ENCODE measurements at regions not wholly inside any gene's neighbourhood (a gene's known extent, or its start where the extent isn't known, plus 50 kb on each side); places are given as distances from the start of the nearest gene placed in this dataset.

DNA sequence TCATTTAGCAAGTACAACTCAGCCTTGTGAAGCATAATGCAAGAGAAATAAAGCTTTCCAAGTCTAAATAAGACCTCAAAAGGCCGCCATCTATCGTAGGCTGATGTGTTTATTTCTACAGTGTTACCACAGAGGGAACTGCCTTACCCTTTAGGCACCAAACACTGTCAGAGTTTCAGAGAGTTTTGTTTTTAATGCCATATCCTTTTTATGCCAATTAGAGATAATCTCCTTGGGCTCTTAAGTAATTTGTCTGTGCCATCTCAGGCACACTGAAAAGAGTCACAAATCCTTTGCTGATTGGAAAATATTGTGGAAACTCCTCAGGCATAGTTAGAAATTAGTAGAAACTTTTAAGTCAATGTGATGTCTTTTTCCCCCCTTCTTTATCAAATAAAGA lies 797.1 kb downstream of the SLC4A3 start:
- no peak for DNase-seq (ENCODE audit: extremely low read depth, low read depth)
- no peak overlapping the region for H3K4me3 ChIP-seq (replicated peaks; ENCODE audit: low read depth, low read length)
- TF ChIP-seq, protein P1, sequence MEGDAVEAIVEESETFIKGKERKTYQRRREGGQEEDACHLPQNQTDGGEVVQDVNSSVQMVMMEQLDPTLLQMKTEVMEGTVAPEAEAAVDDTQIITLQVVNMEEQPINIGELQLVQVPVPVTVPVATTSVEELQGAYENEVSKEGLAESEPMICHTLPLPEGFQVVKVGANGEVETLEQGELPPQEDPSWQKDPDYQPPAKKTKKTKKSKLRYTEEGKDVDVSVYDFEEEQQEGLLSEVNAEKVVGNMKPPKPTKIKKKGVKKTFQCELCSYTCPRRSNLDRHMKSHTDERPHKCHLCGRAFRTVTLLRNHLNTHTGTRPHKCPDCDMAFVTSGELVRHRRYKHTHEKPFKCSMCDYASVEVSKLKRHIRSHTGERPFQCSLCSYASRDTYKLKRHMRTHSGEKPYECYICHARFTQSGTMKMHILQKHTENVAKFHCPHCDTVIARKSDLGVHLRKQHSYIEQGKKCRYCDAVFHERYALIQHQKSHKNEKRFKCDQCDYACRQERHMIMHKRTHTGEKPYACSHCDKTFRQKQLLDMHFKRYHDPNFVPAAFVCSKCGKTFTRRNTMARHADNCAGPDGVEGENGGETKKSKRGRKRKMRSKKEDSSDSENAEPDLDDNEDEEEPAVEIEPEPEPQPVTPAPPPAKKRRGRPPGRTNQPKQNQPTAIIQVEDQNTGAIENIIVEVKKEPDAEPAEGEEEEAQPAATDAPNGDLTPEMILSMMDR (IDR thresholded peaks at IDR 0.05; ENCODE audit: low read depth, low read length, missing control alignments): no peak

DNA sequence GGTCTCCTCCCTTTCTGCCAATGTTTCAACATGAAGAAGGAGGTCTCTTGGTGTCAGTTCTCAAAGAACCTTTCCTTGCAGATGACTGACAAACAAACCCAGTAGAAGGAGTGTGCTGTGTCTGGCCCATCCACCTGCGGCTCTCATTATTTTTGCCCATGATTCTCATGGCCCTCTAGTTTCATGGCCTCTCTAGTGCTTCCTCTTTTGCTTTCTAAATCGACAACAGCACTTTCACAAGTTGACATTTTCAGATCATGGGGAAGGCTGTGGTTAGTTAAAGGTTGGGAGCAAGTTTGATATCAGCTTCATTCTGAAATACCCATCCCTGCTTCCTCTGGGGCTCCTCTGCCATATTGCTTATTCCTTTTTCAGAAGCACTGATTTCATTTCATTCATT lies 805.2 kb downstream of the SLC4A3 start:
- DNase-seq (ENCODE audit: extremely low read depth, low read depth): no peak
- TF ChIP-seq, protein P1 (IDR thresholded peaks at IDR 0.05; ENCODE audit: low read depth, low read length, missing control alignments): no peak
- H3K4me3 ChIP-seq (replicated peaks; ENCODE audit: low read depth, low read length): no peak overlapping the region

DNA sequence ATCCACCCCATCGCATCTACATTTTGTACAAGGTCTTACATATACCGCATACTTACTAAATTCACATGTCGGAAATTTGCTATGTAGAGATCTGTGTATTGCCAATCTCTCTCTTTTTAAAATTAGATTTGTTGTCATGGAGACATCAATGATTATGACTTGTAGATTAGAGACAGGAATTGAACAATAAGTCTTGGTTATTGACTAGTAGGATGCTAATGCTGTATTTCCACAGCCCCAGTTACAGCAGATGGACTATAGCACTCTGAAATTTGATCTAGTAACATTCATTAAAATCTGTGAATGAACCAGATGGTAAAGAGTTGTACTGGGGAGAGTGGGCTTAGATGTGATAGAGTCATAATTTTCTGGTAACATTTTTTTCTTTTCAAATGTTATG lies 805.7 kb downstream of the SLC4A3 start:
- TF ChIP-seq, protein P1 (IDR thresholded peaks at IDR 0.05; ENCODE audit: low read depth, low read length, missing control alignments): no peak
- no peak for DNase-seq (ENCODE audit: extremely low read depth, low read depth)
- no peak overlapping the region for H3K4me3 ChIP-seq (replicated peaks; ENCODE audit: low read depth, low read length)

DNA sequence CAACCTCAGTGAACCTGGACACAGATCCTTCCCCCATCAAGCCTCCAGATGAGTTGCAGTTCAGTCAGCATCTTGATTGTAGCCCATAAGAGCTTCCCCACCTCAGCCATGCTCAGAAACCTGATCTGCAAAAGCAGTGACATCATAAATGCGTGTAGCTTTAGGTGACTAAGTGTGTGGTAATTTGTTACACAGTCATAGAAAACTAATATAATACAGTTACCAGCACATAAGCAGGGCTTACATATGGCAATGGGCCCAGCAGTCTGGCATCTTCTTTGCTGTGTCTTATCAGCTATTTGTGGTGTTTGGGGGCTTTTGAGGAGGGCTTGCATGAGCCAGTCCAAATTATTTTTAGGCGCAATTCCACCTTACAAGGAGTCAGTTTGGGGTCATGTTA lies 807.0 kb downstream of the SLC4A3 start:
- DNase-seq (ENCODE audit: extremely low read depth, low read depth): peak; percentile 43
- no peak overlapping the region for H3K4me3 ChIP-seq (replicated peaks; ENCODE audit: low read depth, low read length)
- TF ChIP-seq, protein P1 (IDR thresholded peaks at IDR 0.05; ENCODE audit: low read depth, low read length, missing control alignments): no peak

DNA sequence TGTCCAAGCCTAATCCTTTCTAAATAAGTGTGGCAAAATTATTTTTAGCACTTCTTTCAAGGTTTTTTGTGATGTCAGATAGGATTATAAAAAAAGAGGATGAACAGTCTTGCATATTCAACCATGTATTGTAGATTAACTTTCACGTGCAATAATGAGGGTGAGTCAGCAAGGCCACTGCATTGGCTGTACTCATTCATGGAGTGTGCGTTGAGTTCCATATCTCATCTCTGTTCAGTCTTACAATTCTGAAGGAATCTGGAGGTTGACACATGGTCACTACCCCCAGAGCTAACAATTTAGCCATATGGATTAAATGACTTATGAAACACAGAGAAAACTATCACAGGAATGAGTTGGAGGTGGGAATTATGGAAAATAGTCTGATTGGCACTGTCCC lies 810.5 kb downstream of the SLC4A3 start:
- H3K4me3 ChIP-seq (replicated peaks; ENCODE audit: low read depth, low read length): no peak overlapping the region
- no peak for DNase-seq (ENCODE audit: extremely low read depth, low read depth)
- TF ChIP-seq, protein P1 (IDR thresholded peaks at IDR 0.05; ENCODE audit: low read depth, low read length, missing control alignments): no peak

DNA sequence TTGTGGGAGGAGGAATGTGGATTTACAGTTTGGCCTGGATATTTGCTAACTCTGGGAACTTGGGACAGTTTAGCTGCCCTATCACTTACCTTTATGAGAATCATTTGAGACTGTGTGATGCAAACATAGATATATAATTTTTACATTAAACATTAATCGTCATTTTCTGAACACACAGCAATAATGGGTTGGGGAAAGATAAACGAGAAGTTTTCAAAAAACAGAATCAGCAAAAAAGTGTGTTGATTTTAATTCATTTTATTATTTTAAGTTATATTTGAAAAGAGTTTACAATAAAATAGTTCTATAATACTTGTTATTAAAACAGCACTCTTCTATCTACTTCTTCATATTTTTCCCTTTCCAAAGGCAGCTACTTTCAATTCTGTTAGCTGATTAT lies 813.3 kb downstream of the SLC4A3 start:
- H3K4me3 ChIP-seq (replicated peaks; ENCODE audit: low read depth, low read length): no peak overlapping the region
- DNase-seq (ENCODE audit: extremely low read depth, low read depth): no peak
- TF ChIP-seq, protein P1 (IDR thresholded peaks at IDR 0.05; ENCODE audit: low read depth, low read length, missing control alignments): no peak

DNA sequence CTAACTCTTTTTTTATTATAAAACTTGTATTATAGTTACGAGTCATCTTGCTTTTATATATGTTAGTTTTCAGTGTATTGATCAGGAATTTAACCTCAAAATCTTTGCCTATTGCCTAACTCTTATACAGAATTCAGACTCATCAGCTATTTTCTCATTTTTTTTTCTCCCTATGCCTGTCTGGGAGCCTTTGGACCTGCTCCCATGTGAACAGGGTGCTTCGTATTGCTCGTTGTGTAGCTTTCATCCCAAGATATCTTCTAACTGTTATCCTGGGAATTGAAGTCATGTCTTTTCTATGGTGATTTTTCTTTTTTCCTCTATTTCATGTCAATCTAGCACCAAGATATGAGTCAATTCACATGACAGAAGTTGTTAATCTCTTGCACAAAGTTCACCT lies 814.0 kb downstream of the SLC4A3 start:
- TF ChIP-seq, protein P1 (IDR thresholded peaks at IDR 0.05; ENCODE audit: low read depth, low read length, missing control alignments): no peak
- H3K4me3 ChIP-seq (replicated peaks; ENCODE audit: low read depth, low read length): no peak overlapping the region
- no peak for DNase-seq (ENCODE audit: extremely low read depth, low read depth)

Data from HFF-Myc (cell line).